Neuronal stem cell (in vitro differentiated cells): ENCODE measurements at regions not wholly inside any gene's neighbourhood (a gene's known extent, or its start where the extent isn't known, plus 50 kb on each side); places are given as distances from the start of the nearest gene placed in this dataset.

Source experiments
- DNase-seq: peaks from one replicate; pipeline ENCODE4 v3.0.0-alpha.2; 2013; ENCODE audit warnings: low spot score
- H2AFZ ChIP-seq: one replicate; pipeline ENCODE4 v1.6.1; 2013; ENCODE audit warnings: mild to moderate bottlenecking, low read length, inconsistent platforms
- H2AK5ac ChIP-seq: 2 replicates; pipeline ENCODE4 v1.6.1; 2013; ENCODE audit warnings: low read depth, mild to moderate bottlenecking, inconsistent platforms, low read length, moderate library complexity, mixed read lengths
- H2BK120ac ChIP-seq: 2 replicates; pipeline ENCODE4 v1.6.1; 2013; ENCODE audit warnings: low read depth, mild to moderate bottlenecking, inconsistent platforms, low read length, moderate library complexity, mixed read lengths
- H2BK12ac ChIP-seq: one replicate; pipeline ENCODE4 v1.6.1; 2013; ENCODE audit warnings: low read length, inconsistent platforms
- H2BK15ac ChIP-seq: 2 replicates; pipeline ENCODE4 v1.6.1; 2013; ENCODE audit warnings: mild to moderate bottlenecking, low read length, inconsistent platforms, mixed read lengths
- H2BK5ac ChIP-seq: one replicate; pipeline ENCODE4 v1.6.1; 2013; ENCODE audit warnings: inconsistent platforms, mild to moderate bottlenecking, low read length, moderate library complexity
- H3K14ac ChIP-seq: one replicate; pipeline ENCODE4 v1.6.1; 2013; ENCODE audit warnings: low read length, inconsistent platforms
- H3K18ac ChIP-seq: 2 replicates; pipeline ENCODE4 v1.6.1; 2013; ENCODE audit warnings: low read length, inconsistent platforms
- H3K23ac ChIP-seq: 2 replicates; pipeline ENCODE4 v1.6.1; 2013; ENCODE audit warnings: low read depth, mild to moderate bottlenecking, mixed read lengths, low read length, inconsistent platforms; ENCODE audit not compliant: poor library complexity
- H3K27ac ChIP-seq: replicated peaks from 3 replicates; pipeline ENCODE4 v1.5.1; 2013; ENCODE audit warnings: low read length, inconsistent platforms
- H3K27me3 ChIP-seq, 3 experiments: 2 replicates each; pipeline ENCODE4 v1.6.1; 2013; ENCODE audit warnings: low read length in 3 of 3, mild to moderate bottlenecking in 2 of 3, inconsistent platforms in 1 of 3, low read depth in 1 of 3, mixed read lengths in 1 of 3, moderate library complexity in 1 of 3; ENCODE audit not compliant: control insufficient read depth in 3 of 3, insufficient read depth in 3 of 3
- H3K36me3 ChIP-seq, 2 donors: replicated peaks in 1 of 2; 2 replicates each; pipeline ENCODE4 v1.6.1; 2013; ENCODE audit warnings: low read length in 2 of 2; ENCODE audit not compliant: control insufficient read depth in 2 of 2, insufficient read depth in 2 of 2
- H3K4ac ChIP-seq: 2 replicates; pipeline ENCODE4 v1.6.1; 2013; ENCODE audit warnings: inconsistent platforms, mild to moderate bottlenecking, low read length, moderate library complexity
- H3K4me1 ChIP-seq, 2 donors: 1 replicate in 1 of 2; 2 replicates in 1 of 2; pipeline ENCODE4 v1.6.1; 2013; ENCODE audit warnings: low read length in 2 of 2, low read depth in 1 of 2; ENCODE audit not compliant: control insufficient read depth in 2 of 2, insufficient read depth in 1 of 2
- H3K4me2 ChIP-seq: one replicate; pipeline ENCODE4 v1.6.1; 2013; ENCODE audit warnings: mild to moderate bottlenecking, low read length, inconsistent platforms; ENCODE audit not compliant: insufficient read depth, poor library complexity, severe bottlenecking
- H3K4me3 ChIP-seq, 2 donors: 2 replicates each; pipeline ENCODE4 v1.5.1; 2013; ENCODE audit warnings: low read length in 2 of 2, mild to moderate bottlenecking in 2 of 2, inconsistent platforms in 1 of 2, moderate library complexity in 1 of 2
- H3K79me1 ChIP-seq: one replicate; pipeline ENCODE4 v1.6.1; 2013; ENCODE audit warnings: low read depth, mild to moderate bottlenecking, inconsistent platforms, low read length, moderate library complexity
- H3K9ac ChIP-seq: one replicate; pipeline ENCODE4 v1.6.1; 2013; ENCODE audit warnings: mild to moderate bottlenecking, low read depth, low read length, inconsistent platforms; ENCODE audit not compliant: poor library complexity
- H3K9me3 ChIP-seq, 2 donors: replicated peaks in 1 of 2; 2 replicates each; pipeline versions ENCODE3 to v1.6.1; 2013; ENCODE audit warnings: low read length in 2 of 2, mild to moderate bottlenecking in 2 of 2, inconsistent platforms in 1 of 2, low read depth in 1 of 2, mixed read lengths in 1 of 2, moderate library complexity in 1 of 2; ENCODE audit not compliant: control insufficient read depth in 2 of 2, insufficient read depth in 1 of 2
- H4K8ac ChIP-seq: one replicate; pipeline ENCODE4 v1.6.1; 2013; ENCODE audit warnings: low read depth, mild to moderate bottlenecking, inconsistent platforms, low read length, moderate library complexity
- H4K91ac ChIP-seq: one replicate; pipeline ENCODE4 v1.6.1; 2013; ENCODE audit warnings: low read length, low read depth, mild to moderate bottlenecking, inconsistent platforms; ENCODE audit not compliant: poor library complexity
- whole genome bisulfite sequencing, 2 donors: extraction: QIAGEN DNeasy Blood & Tissue Kit; methylation state at CpG; one replicate each; pipeline ENCODE4 v1.1.7; 2013; ENCODE audit warnings: missing lambda C conversion rate in 2 of 2, mixed read lengths in 1 of 2; ENCODE audit not compliant: insufficient read length in 2 of 2, insufficient replicate concordance in 1 of 2; ENCODE audit errors: extremely low coverage in 2 of 2; 5-methylcytosine and 5-hydroxymethylcytosine counted together

DNA sequence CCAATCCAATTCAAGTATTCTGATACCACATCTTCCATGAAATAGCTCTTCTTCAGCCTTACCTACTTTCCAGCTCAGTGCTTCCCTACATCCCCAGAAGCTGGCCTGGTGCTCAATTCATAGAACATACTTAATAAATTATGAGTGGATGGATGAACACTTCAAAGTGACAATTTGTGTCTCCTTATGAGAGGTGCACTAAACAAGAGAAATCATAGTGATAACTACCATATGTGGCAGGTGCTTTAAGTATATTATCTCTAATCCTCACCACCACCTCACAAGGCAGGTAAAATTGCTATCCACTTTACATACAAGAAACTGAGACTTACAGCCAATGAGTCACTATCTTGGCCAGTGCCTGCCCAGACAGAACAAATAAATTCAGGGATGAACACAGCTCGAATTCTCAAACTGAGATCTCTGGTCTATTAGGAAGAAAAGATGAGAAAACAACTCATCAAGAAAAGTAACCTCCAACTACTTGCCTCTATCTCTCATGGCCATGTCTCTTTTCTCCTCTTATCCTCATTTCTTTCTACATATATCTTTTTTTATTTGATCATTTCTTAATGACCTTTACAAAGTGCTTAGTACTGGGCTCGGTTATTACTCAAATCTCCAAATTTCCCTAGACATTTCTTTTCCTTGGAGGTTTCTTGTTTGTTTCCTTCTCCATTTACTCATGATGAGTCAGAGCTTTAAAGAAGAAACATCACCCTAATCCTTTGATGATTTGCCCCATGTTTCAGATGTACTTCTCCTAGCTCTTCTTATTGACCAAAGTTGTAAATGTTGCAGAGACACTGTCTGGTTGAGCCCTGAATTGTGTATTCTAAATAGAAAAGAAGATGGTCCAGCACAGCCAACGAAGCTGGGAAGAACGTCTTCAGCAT is 161.5 kb downstream of the RPS29 start:
- Histone ChIP-seq H3K9me3 (no peaks in the 10 kb centered on the region), H2BK120ac (no peak overlapping the region), H3K23ac (no peak overlapping the region), H2BK12ac (no peak overlapping the region), H3K4me3 (no peak overlapping the region), H3K79me1 (no peaks in the 10 kb centered on the region), H3K18ac (no peak overlapping the region), H3K4me2 (no peak overlapping the region), H4K91ac (no peak overlapping the region), H2AK5ac (no peak overlapping the region), H4K8ac (no peak overlapping the region), H3K27ac (no peak overlapping the region), H3K9ac (no peak overlapping the region), H2BK5ac (no peak overlapping the region), H2AFZ (no peak overlapping the region), H2BK15ac (no peak overlapping the region), H3K36me3 (no peaks in the 10 kb centered on the region), H3K27me3 (no peaks in the 10 kb centered on the region), H3K4me1 (peaks cover 0 to 1% of the 10 kb centered on the region in 2 donors), H3K14ac (no peak overlapping the region), H3K4ac (no peak overlapping the region)
- no peak for DNase-seq
- WGBS, 2 donors = no CpG with 5 or more reads among the region's 4 CpGs

DNA sequence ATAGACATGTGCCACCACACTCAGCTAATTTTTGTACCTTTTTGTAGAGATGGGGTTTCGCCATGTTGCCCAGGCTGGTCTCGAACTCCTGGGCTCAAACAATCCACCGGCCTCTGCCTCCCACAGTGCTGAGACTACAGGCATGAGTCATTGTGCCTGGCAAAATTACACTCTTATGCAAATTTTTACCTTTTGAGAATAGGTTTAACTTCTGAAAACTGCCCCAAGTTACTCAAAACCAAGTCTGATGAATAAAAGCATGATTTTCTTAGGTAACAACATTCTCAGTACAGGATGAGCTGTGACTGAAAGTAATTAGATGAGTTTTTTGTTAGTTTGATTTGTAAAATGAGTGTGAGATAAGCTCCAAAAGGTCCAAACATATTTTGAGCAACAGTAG is 166.0 kb downstream of the RPS29 start:
- Histone ChIP-seq H3K27me3 (no peaks in the 10 kb centered on the region), H3K4me3 (no peak overlapping the region)
- WGBS, 2 donors = no CpG with 5 or more reads among the region's 3 CpGs

DNA sequence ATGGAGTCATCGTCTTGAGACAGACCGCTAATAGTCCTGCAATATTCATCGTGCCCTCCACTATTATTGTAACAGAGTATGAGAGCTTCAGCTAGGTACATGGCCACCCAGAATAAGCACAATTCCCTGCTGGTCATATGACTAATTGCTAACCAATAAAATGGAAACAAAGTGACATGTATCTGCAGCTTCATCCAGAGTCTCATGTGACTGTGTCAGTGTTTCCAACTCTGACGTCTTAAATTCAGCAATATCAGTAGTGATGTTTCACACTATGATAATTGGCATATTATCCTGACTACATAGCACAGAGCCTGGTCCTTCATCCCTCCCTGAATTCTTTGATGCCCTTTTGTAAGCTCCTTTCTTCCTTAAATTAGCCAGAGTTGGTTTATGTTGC is 167.4 kb downstream of the RPS29 start:
- no peak overlapping the region for H2BK12ac ChIP-seq
- no peak overlapping the region for H2AK5ac ChIP-seq
- no peak overlapping the region for H2BK15ac ChIP-seq
- H3K9me3 ChIP-seq = no peaks in the 10 kb centered on the region
- no peak overlapping the region for H3K4ac ChIP-seq
- no peaks in the 10 kb centered on the region for H3K79me1 ChIP-seq
- H3K23ac ChIP-seq = no peak overlapping the region
- no peak overlapping the region for H4K91ac ChIP-seq
- H3K14ac ChIP-seq = no peak overlapping the region
- no peak for DNase-seq
- no peak overlapping the region for H3K18ac ChIP-seq
- H3K4me2 ChIP-seq = no peak overlapping the region
- no peak overlapping the region for H3K9ac ChIP-seq
- H2BK5ac ChIP-seq = no peak overlapping the region
- H3K27me3 ChIP-seq = no peaks in the 10 kb centered on the region
- no peaks in the 10 kb centered on the region for H3K36me3 ChIP-seq
- no CpG with 5 or more reads among the region's 4 CpGs for WGBS, 2 donors
- no peak overlapping the region for H3K27ac ChIP-seq
- H3K4me3 ChIP-seq = no peak overlapping the region
- H2BK120ac ChIP-seq = no peak overlapping the region
- no peak overlapping the region for H2AFZ ChIP-seq
- no peak overlapping the region for H4K8ac ChIP-seq
- no peaks in the 10 kb centered on the region for H3K4me1 ChIP-seq

More for the DNA sequence above, 166.0 kb downstream of the RPS29 start:
- H3K4me1 ChIP-seq = no peaks in the 10 kb centered on the region
- H3K9me3 ChIP-seq = no peaks in the 10 kb centered on the region
- no peak overlapping the region for H3K14ac ChIP-seq
- H3K4ac ChIP-seq = no peak overlapping the region
- no peak overlapping the region for H3K18ac ChIP-seq
- no peak overlapping the region for H2BK5ac ChIP-seq
- no peaks in the 10 kb centered on the region for H3K36me3 ChIP-seq
- H2BK12ac ChIP-seq = no peak overlapping the region
- H3K79me1 ChIP-seq = no peaks in the 10 kb centered on the region
- H2AFZ ChIP-seq = no peak overlapping the region
- H3K23ac ChIP-seq = no peak overlapping the region
- H2AK5ac ChIP-seq = no peak overlapping the region
- no peak overlapping the region for H2BK120ac ChIP-seq
- H3K9ac ChIP-seq = no peak overlapping the region
- no peak overlapping the region for H3K27ac ChIP-seq
- H3K4me2 ChIP-seq = no peak overlapping the region
- H4K8ac ChIP-seq = no peak overlapping the region
- DNase-seq = no peak
- no peak overlapping the region for H4K91ac ChIP-seq
- H2BK15ac ChIP-seq = no peak overlapping the region

DNA sequence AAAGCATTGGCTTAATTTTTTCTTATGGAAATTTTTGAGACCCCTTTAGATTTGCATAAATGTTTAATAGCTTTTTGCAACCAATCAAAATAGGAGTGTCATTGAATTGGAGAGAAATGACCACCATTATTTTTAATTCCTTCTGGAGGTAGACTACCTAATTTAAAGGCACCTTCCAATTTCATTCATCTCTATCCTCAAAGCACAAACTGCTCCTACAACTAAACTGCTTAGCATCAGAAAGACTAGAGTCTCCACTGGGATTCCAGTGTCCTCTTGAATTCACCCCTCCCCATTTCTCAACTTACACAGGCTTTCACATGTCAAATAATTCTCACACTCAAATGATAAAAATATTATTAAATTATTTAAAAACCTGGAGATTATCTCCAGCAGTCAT is 168.4 kb downstream of the RPS29 start:
- no peak overlapping the region for H3K4ac ChIP-seq
- no peak overlapping the region for H3K9ac ChIP-seq
- H3K18ac ChIP-seq = no peak overlapping the region
- H3K79me1 ChIP-seq = no peaks in the 10 kb centered on the region
- H4K8ac ChIP-seq = no peak overlapping the region
- no peak overlapping the region for H3K4me2 ChIP-seq
- H2BK12ac ChIP-seq = no peak overlapping the region
- H3K27me3 ChIP-seq = no peaks in the 10 kb centered on the region
- DNase-seq = no peak
- H2AK5ac ChIP-seq = no peak overlapping the region
- H3K14ac ChIP-seq = no peak overlapping the region
- no peak overlapping the region for H4K91ac ChIP-seq
- H2BK5ac ChIP-seq = no peak overlapping the region
- no peak overlapping the region for H3K27ac ChIP-seq
- no peaks in the 10 kb centered on the region for H3K9me3 ChIP-seq
- H2BK15ac ChIP-seq = no peak overlapping the region
- H3K36me3 ChIP-seq = no peaks in the 10 kb centered on the region
- no peak overlapping the region for H3K23ac ChIP-seq
- H2AFZ ChIP-seq = no peak overlapping the region
- H3K4me3 ChIP-seq = no peak overlapping the region
- H2BK120ac ChIP-seq = no peak overlapping the region
- H3K4me1 ChIP-seq = no peaks in the 10 kb centered on the region
